ENCODE measurements at regions not wholly inside any gene's neighbourhood (a gene's known extent, or its start where the extent isn't known, plus 50 kb on each side); places are given as distances from the start of the nearest gene placed in this dataset.

GRCh38 chrX:95346856-95347255, 1337.8 kb upstream of the DIAPH2 start:
- no peaks in the 10 kb centered on the region for H3K27me3 ChIP-seq (ENCODE audit: control insufficient read depth, low read length)
- H3K27ac ChIP-seq (ENCODE audit: low read depth, low read length): no peak overlapping the region
- no peaks in the 10 kb centered on the region for H4K20me1 ChIP-seq (ENCODE audit: control insufficient read depth, insufficient read depth, low read depth, low read length)
- no peaks in the 10 kb centered on the region for H3F3A ChIP-seq (ENCODE audit: control insufficient read depth, insufficient read depth)
- no peaks in the 10 kb centered on the region for H3K79me2 ChIP-seq (ENCODE audit: control insufficient read depth, low read length)
- H3K36me3 ChIP-seq (ENCODE audit: control insufficient read depth, low read length): no peaks in the 10 kb centered on the region
- H3K9me2 ChIP-seq (replicated peaks; ENCODE audit: control insufficient read depth, low read length): no peaks in the 10 kb centered on the region
- no peaks in the 10 kb centered on the region for H3K9me3 ChIP-seq (ENCODE audit: control insufficient read depth, insufficient read depth, low read length)
- no peaks in the 10 kb centered on the region for H3K4me1 ChIP-seq (ENCODE audit: control insufficient read depth, low read length)
- H3K4me2 ChIP-seq (ENCODE audit: low read length): no peak overlapping the region
- no peak for TF ChIP-seq EZH2phosphoT487 (IDR thresholded peaks at IDR 0.05; ENCODE audit: borderline replicate concordance, low read length)
- TF ChIP-seq, protein P1, sequence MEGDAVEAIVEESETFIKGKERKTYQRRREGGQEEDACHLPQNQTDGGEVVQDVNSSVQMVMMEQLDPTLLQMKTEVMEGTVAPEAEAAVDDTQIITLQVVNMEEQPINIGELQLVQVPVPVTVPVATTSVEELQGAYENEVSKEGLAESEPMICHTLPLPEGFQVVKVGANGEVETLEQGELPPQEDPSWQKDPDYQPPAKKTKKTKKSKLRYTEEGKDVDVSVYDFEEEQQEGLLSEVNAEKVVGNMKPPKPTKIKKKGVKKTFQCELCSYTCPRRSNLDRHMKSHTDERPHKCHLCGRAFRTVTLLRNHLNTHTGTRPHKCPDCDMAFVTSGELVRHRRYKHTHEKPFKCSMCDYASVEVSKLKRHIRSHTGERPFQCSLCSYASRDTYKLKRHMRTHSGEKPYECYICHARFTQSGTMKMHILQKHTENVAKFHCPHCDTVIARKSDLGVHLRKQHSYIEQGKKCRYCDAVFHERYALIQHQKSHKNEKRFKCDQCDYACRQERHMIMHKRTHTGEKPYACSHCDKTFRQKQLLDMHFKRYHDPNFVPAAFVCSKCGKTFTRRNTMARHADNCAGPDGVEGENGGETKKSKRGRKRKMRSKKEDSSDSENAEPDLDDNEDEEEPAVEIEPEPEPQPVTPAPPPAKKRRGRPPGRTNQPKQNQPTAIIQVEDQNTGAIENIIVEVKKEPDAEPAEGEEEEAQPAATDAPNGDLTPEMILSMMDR (IDR thresholded peaks at IDR 0.05; ENCODE audit: low read depth, low read length, poor library complexity, severe bottlenecking): peak; percentile 11
- H3K4me3 ChIP-seq (ENCODE audit: low read length): no peak overlapping the region

DNA sequence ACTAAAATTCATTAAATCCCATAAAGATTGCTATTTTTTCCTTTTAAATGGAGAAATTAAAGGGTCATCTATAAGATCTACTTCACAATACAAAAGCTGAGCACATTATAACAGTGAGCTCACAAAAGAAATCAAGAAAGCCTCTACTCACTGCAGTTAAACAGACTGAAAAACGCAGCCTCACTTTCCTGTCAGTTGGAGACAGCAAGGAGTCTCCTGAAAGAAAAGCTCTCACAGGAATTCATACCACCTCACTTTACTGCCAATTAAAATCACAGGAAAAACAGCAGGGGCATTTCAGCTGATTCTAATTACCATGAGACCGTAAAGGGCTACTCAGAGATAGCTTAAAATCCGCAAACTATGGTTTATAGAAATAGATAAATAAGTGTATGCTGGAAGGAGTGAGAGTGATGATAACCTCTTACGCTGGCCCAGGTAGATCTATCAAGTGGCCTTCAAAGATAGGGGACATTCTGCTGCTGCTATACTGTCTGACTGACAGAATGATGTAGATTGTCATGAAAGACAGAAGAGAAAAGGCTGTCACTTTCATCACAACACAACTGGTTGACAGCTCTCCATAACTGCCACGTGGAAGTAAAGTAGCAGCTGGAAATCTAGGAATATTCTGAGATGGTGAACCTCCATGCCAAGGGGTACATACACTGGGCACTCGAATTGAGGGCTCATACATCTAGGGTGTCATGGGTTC, 1333.7 kb upstream of the DIAPH2 start:
- H3K9me2 ChIP-seq (replicated peaks; ENCODE audit: control insufficient read depth, low read length): no peaks in the 10 kb centered on the region
- H3F3A ChIP-seq (ENCODE audit: control insufficient read depth, insufficient read depth): no peaks in the 10 kb centered on the region
- H3K9me3 ChIP-seq (ENCODE audit: control insufficient read depth, insufficient read depth, low read length): no peaks in the 10 kb centered on the region
- H3K27me3 ChIP-seq (ENCODE audit: control insufficient read depth, low read length): no peaks in the 10 kb centered on the region
- no peaks in the 10 kb centered on the region for H4K20me1 ChIP-seq (ENCODE audit: control insufficient read depth, insufficient read depth, low read depth, low read length)
- H3K4me1 ChIP-seq (ENCODE audit: control insufficient read depth, low read length): no peaks in the 10 kb centered on the region
- H3K4me3 ChIP-seq (ENCODE audit: low read length): no peak overlapping the region
- no peak overlapping the region for H3K4me2 ChIP-seq (ENCODE audit: low read length)
- no peaks in the 10 kb centered on the region for H3K36me3 ChIP-seq (ENCODE audit: control insufficient read depth, low read length)
- no peaks in the 10 kb centered on the region for H3K79me2 ChIP-seq (ENCODE audit: control insufficient read depth, low read length)
- TF ChIP-seq, protein P1 (IDR thresholded peaks at IDR 0.05; ENCODE audit: low read depth, low read length, poor library complexity, severe bottlenecking): no peak
- TF ChIP-seq EZH2phosphoT487 (IDR thresholded peaks at IDR 0.05; ENCODE audit: borderline replicate concordance, low read length): no peak
- H3K27ac ChIP-seq (ENCODE audit: low read depth, low read length): no peak overlapping the region

- Histone ChIP-seq H3F3A (ENCODE audit: control insufficient read depth, insufficient read depth) (no peaks in the 10 kb centered on the region), H3K4me3 (ENCODE audit: low read length) (no peak overlapping the region), H4K20me1 (ENCODE audit: control insufficient read depth, insufficient read depth, low read depth, low read length) (no peaks in the 10 kb centered on the region), H3K27ac (ENCODE audit: low read depth, low read length) (no peak overlapping the region), H3K36me3 (ENCODE audit: control insufficient read depth, low read length) (no peaks in the 10 kb centered on the region), H3K4me2 (ENCODE audit: low read length) (no peak overlapping the region), H3K4me1 (ENCODE audit: control insufficient read depth, low read length) (no peaks in the 10 kb centered on the region), H3K79me2 (ENCODE audit: control insufficient read depth, low read length) (no peaks in the 10 kb centered on the region), H3K9me2 (replicated peaks; ENCODE audit: control insufficient read depth, low read length) (no peaks in the 10 kb centered on the region), H3K27me3 (ENCODE audit: control insufficient read depth, low read length) (no peaks in the 10 kb centered on the region), H3K9me3 (ENCODE audit: control insufficient read depth, insufficient read depth, low read length) (no peaks in the 10 kb centered on the region)
- TF ChIP-seq, protein P1 (IDR thresholded peaks at IDR 0.05; ENCODE audit: low read depth, low read length, poor library complexity, severe bottlenecking): no peak
- TF ChIP-seq EZH2phosphoT487 (IDR thresholded peaks at IDR 0.05; ENCODE audit: borderline replicate concordance, low read length): no peak
Measured at GRCh38 chrX:95367286-95367685, 1317.4 kb upstream of the DIAPH2 start.

Measured in DOHH2 (cell line).